Prostate gland (tissue), 2 donors: ENCODE measurements at regions not wholly inside any gene's neighbourhood (a gene's known extent, or its start where the extent isn't known, plus 50 kb on each side); places are given as distances from the start of the nearest gene placed in this dataset.

Experiments
- CTCF ChIP-seq, 4 experiments: fragments of 200-600 bp in 2 of 4; fragments of 450-650 bp in 2 of 4; sonication (generic) in 2 of 4; IDR thresholded peaks; 1 replicate in 3 of 4; 2 replicates in 1 of 4; pipeline ENCODE4 v1.5.1; 2016 to 2019; ENCODE audit warnings: antibody characterized with exemption in 4 of 4, mild to moderate bottlenecking in 2 of 4, moderate library complexity in 2 of 4
- POLR2AphosphoS5 ChIP-seq: sonication (generic); formaldehyde crosslinking; IDR thresholded peaks from one replicate; pipeline ENCODE4 v1.6.1; 2017; ENCODE audit warnings: antibody characterized with exemption

- TF ChIP-seq CTCF (IDR thresholded peaks at IDR 0.05) (no peak), POLR2AphosphoS5 (no peak)
Measured at GRCh38 chr2:41109744-41110143, 657.9 kb upstream of the SLC8A1 start.
